HEK293 (cell line): ENCODE measurements at regions not wholly inside any gene's neighbourhood (a gene's known extent, or its start where the extent isn't known, plus 50 kb on each side); places are given as distances from the start of the nearest gene placed in this dataset.
"Not testable (repeated sequence)": the region's sequence is repeated elsewhere in the genome, so short reads cannot be mapped to it uniquely, and the experiment has no call there.

Experiments used
- CTCF ChIP-seq: fragments of 450-650 bp; formaldehyde crosslinking; IDR thresholded peaks from 2 replicates; pipeline ENCODE4 v1.5.1; 2016; ENCODE audit warnings: missing biosample characterization, missing genetic modification characterization
- GFI1B ChIP-seq: fragments of 450-650 bp; formaldehyde crosslinking; IDR thresholded peaks from 2 replicates; pipeline ENCODE4 v1.5.1; 2016; ENCODE audit warnings: missing biosample characterization, missing genetic modification characterization
- PATZ1 ChIP-seq: fragments of 450-650 bp; formaldehyde crosslinking; IDR thresholded peaks from 2 replicates; pipeline ENCODE4 v1.5.1; 2016; ENCODE audit warnings: missing biosample characterization, missing genetic modification characterization
- PRDM1 ChIP-seq: fragments of 450-650 bp; formaldehyde crosslinking; IDR thresholded peaks from 2 replicates; pipeline ENCODE4; 2016; ENCODE audit warnings: missing biosample characterization, missing genetic modification characterization
- REST ChIP-seq: fragments of 450-650 bp; formaldehyde crosslinking; IDR thresholded peaks from 2 replicates; pipeline ENCODE4 v1.5.1; 2016; ENCODE audit warnings: missing biosample characterization, missing genetic modification characterization
- SP2 ChIP-seq: fragments of 450-650 bp; formaldehyde crosslinking; IDR thresholded peaks from 2 replicates; pipeline ENCODE4 v1.5.1; 2016; ENCODE audit warnings: missing biosample characterization, missing genetic modification characterization
- TCF7L2 ChIP-seq: IDR thresholded peaks from 2 replicates; pipeline ENCODE4 v1.6.1; 2011; ENCODE audit warnings: low read depth, mild to moderate bottlenecking, inconsistent platforms, low read length, moderate library complexity, borderline replicate concordance
- ZBTB7A ChIP-seq: fragments of 450-650 bp; formaldehyde crosslinking; IDR thresholded peaks from 2 replicates; pipeline ENCODE4 v1.5.1; 2016; ENCODE audit warnings: low read depth, missing biosample characterization, missing genetic modification characterization
- ZNF274 ChIP-seq, 2 experiments: fragments of 200-500 bp in 1 of 2; fragments of 450-650 bp in 1 of 2; sonication (Bioruptor generic) in 1 of 2; formaldehyde crosslinking in 1 of 2; IDR thresholded peaks; 2 replicates each; pipeline versions ENCODE4 v1.5.1 to v1.6.1; 2014 to 2016; ENCODE audit warnings: borderline replicate concordance in 1 of 2, inconsistent platforms in 1 of 2, low read length in 1 of 2, missing biosample characterization in 1 of 2, missing genetic modification characterization in 1 of 2
- ZNF311 ChIP-seq: fragments of 450-650 bp; formaldehyde crosslinking; IDR thresholded peaks from 2 replicates; pipeline ENCODE4 v1.5.1; 2017; ENCODE audit warnings: missing biosample characterization, missing genetic modification characterization, borderline replicate concordance
- ZNF416 ChIP-seq: fragments of 450-650 bp; formaldehyde crosslinking; IDR thresholded peaks from 2 replicates; pipeline ENCODE4 v1.5.1; 2016; ENCODE audit warnings: missing biosample characterization, missing genetic modification characterization
- ZNF433 ChIP-seq: fragments of 450-650 bp; formaldehyde crosslinking; IDR thresholded peaks from 2 replicates; pipeline ENCODE4 v1.5.1; 2016; ENCODE audit warnings: missing biosample characterization, missing genetic modification characterization, low read depth
- ZNF843 ChIP-seq: fragments of 450-650 bp; formaldehyde crosslinking; IDR thresholded peaks from 2 replicates; pipeline ENCODE4 v1.5.1; 2016; ENCODE audit warnings: missing biosample characterization, missing genetic modification characterization

- not testable (repeated sequence) for TF ChIP-seq CTCF (tag by site-specific recombination); REST (tag by site-specific recombination); TCF7L2; ZNF843 (tag by site-specific recombination); ZBTB7A (tag by site-specific recombination); SP2 (tag by site-specific recombination); ZNF416 (tag by site-specific recombination); PATZ1; ZNF433 (tag by site-specific recombination); ZNF274 (IDR thresholded peaks at IDR 0.05; ENCODE audit: low read length); ZNF274 (tag by site-specific recombination; IDR thresholded peaks at IDR 0.05; ENCODE audit: borderline replicate concordance); PRDM1; ZNF311 (tag by site-specific recombination); GFI1B (tag by site-specific recombination)
Measured at GRCh38 chr2:183788796-183789195, 664.6 kb downstream of the NUP35 start.
